OCI-LY3 (cell line): ENCODE measurements at regions not wholly inside any gene's neighbourhood (a gene's known extent, or its start where the extent isn't known, plus 50 kb on each side); places are given as distances from the start of the nearest gene placed in this dataset.
"Not testable (repeated sequence)": the region's sequence is repeated elsewhere in the genome, so short reads cannot be mapped to it uniquely, and the experiment has no call there.

Experiments
- H2AFZ ChIP-seq: fragments of 200-600, 300-600 bp; shearing (Covaris generic); 2 replicates; pipeline ENCODE4 v1.6.0; 2014; ENCODE audit warnings: antibody characterized with exemption, low read depth, low read length
- H3K27ac ChIP-seq: fragments of 200-600, 300-600 bp; sonication (generic); 2 replicates; pipeline ENCODE4 v1.5.1; 2014; ENCODE audit warnings: mild to moderate bottlenecking, low read length, moderate library complexity, mixed read lengths
- H3K27me3 ChIP-seq: fragments of 200-600, 300-600 bp; sonication (generic); 2 replicates; pipeline ENCODE4 v1.6.1; 2014; ENCODE audit warnings: low read depth, low read length, mixed read lengths
- H3K36me3 ChIP-seq: fragments of 200-600, 300-600 bp; sonication (generic); replicated peaks from 2 replicates; pipeline ENCODE3; 2014; ENCODE audit warnings: low read depth, low read length, mixed read lengths
- H3K4me1 ChIP-seq: fragments of 300-600, 200-600 bp; sonication (generic); 2 replicates; pipeline ENCODE4 v1.6.1; 2014; ENCODE audit warnings: low read length, mixed read lengths
- H3K4me2 ChIP-seq: fragments of 200-600, 300-600 bp; sonication (generic); 2 replicates; pipeline ENCODE4 v1.6.1; 2014; ENCODE audit warnings: low read length, mixed read lengths
- H3K4me3 ChIP-seq: fragments of 300-600, 200-600 bp; sonication (generic); 2 replicates; pipeline ENCODE4 v1.5.1; 2014; ENCODE audit warnings: antibody characterized with exemption, mild to moderate bottlenecking, low read length, moderate library complexity
- H3K79me2 ChIP-seq: fragments of 300-600, 200-600 bp; shearing (Covaris generic); 2 replicates; pipeline ENCODE4 v1.6.1; 2014; ENCODE audit warnings: mild to moderate bottlenecking, low read length, mixed read lengths
- H3K9ac ChIP-seq: fragments of 300-600, 200-600 bp; shearing (Covaris generic); 2 replicates; pipeline ENCODE4 v1.6.0; 2014; ENCODE audit warnings: mild to moderate bottlenecking, low read length, moderate library complexity
- H3K9me3 ChIP-seq: fragments of 200-600, 300-600 bp; shearing (Covaris generic); 2 replicates; pipeline ENCODE4 v1.6.1; 2014; ENCODE audit warnings: low read length, mixed read lengths; ENCODE audit not compliant: insufficient read depth
- H4K20me1 ChIP-seq: fragments of 200-600, 300-600 bp; sonication (generic); 2 replicates; pipeline ENCODE4 v1.6.1; 2016; ENCODE audit warnings: low read length, mixed read lengths; ENCODE audit not compliant: insufficient read depth
- CTCF ChIP-seq: fragments of 200-600, 300-600 bp; sonication (generic); IDR thresholded peaks from 2 replicates; pipeline ENCODE4 v1.5.1; 2014; ENCODE audit warnings: antibody characterized with exemption, low read length, low read depth
- EZH2phosphoT487 ChIP-seq: fragments of 200-600 bp; shearing (Covaris generic); IDR thresholded peaks from 2 replicates; pipeline ENCODE4 v1.6.1; 2018; ENCODE audit warnings: antibody characterized with exemption, mixed run types, low read depth

DNA sequence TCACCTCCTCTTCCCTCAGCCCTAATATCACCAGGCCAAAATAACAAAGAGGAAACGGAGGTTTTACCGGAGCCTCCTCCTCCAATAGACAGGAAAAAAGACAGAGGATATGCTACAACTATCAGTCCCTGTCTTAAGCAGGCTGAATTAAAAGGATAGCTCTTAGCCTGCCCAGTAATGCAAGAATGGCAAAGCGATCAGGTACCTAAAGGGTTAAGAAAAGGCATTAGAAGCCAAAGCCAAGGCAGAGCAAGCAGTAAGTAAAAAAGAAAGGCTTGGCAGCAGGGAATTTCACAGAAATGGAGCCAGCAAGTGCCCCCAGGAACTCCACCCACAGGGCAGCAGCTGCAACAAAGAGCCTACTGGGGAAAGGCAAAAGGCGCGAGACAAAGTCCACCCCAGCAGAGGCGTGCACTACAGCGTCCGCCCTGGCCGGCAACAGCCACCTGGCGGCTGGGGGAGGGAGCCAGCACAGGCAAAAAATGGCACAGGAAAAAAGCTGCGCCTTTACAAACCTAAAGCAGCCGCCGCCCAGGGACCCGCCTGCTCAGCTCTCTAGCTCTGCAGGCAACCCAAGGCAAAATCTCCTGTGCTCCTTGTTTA lies 220.6 kb upstream of the ZC4H2 start:
- H3K79me2 ChIP-seq: no peaks in the 10 kb centered on the region
- no peak overlapping the region for H3K9ac ChIP-seq
- no peak for TF ChIP-seq CTCF
- no peak for TF ChIP-seq EZH2phosphoT487
- H3K27ac ChIP-seq: no peak overlapping the region
- no peak overlapping the region for H3K4me2 ChIP-seq
- H3K4me3 ChIP-seq: no peak overlapping the region
- H2AFZ ChIP-seq: no peak overlapping the region
- H3K36me3 ChIP-seq: no peaks in the 10 kb centered on the region
- no peaks in the 10 kb centered on the region for H3K4me1 ChIP-seq
- H3K27me3 ChIP-seq: no peaks in the 10 kb centered on the region
- H3K9me3 ChIP-seq: no peaks in the 10 kb centered on the region
- H4K20me1 ChIP-seq: no peaks in the 10 kb centered on the region

DNA sequence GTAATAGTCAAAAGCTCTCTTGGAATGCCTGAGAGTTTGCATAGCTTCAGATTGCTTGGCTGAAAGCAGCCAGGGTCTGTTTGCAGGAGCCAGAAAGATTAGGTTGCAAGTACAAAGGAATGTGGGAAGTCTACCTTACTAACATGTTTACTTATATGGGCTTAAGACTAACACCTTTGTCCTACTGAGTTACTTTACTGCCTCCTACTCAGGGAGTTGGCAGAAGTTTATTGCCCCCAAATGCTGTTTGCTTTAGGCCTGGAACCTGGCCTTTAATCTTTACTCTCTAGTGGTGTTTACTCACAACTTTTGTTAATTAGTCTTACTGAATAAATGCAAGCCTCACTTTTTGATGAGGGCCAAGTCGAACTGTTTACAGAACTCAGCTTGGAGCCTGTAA lies 219.4 kb upstream of the ZC4H2 start:
- no peak overlapping the region for H3K4me3 ChIP-seq
- no peak overlapping the region for H3K27ac ChIP-seq
- H3K36me3 ChIP-seq: no peaks in the 10 kb centered on the region

DNA sequence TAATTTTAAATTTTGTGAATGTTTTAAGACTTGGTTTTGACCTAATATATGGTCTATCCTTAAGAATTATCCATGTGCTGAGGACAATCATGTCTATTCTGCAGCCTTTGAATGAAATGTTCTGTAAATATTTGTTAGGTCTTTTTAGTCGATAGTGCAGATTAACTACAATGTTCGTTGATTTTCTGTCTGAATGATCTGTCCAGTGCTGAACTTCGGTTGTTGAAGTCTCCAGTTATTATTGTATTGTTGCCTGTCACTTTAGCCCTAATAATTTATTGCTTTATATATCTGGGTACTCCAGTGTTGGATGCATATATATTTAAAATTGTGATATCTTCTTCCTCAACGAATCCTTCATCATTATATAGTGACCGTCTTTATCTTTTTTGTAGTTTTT lies 218.3 kb upstream of the ZC4H2 start:
- Histone ChIP-seq H3K27me3 (no peaks in the 10 kb centered on the region), H3K9me3 (no peaks in the 10 kb centered on the region), H3K9ac (no peak overlapping the region), H3K4me2 (no peak overlapping the region), H3K36me3 (no peaks in the 10 kb centered on the region), H3K4me1 (no peaks in the 10 kb centered on the region), H3K79me2 (no peaks in the 10 kb centered on the region), H4K20me1 (no peaks in the 10 kb centered on the region), H3K4me3 (no peak overlapping the region), H2AFZ (no peak overlapping the region), H3K27ac (no peak overlapping the region)
- no peak for TF ChIP-seq EZH2phosphoT487
- no peak for TF ChIP-seq CTCF

More for the DNA sequence above, 219.4 kb upstream of the ZC4H2 start:
- no peak overlapping the region for H3K4me2 ChIP-seq
- no peak overlapping the region for H3K9ac ChIP-seq
- TF ChIP-seq CTCF (no peak), EZH2phosphoT487 (no peak)
- no peaks in the 10 kb centered on the region for H3K79me2 ChIP-seq
- no peaks in the 10 kb centered on the region for H4K20me1 ChIP-seq
- H3K27me3 ChIP-seq: no peaks in the 10 kb centered on the region
- H2AFZ ChIP-seq: no peak overlapping the region
- no peaks in the 10 kb centered on the region for H3K9me3 ChIP-seq
- H3K4me1 ChIP-seq: no peaks in the 10 kb centered on the region

- H3K4me2 ChIP-seq, H4K20me1 ChIP-seq, H3K79me2 ChIP-seq, H3K9ac ChIP-seq, H3K27me3 ChIP-seq, H3K27ac ChIP-seq, H3K36me3 ChIP-seq, H3K9me3 ChIP-seq, H3K4me1 ChIP-seq, H2AFZ ChIP-seq, H3K4me3 ChIP-seq: not testable (repeated sequence)
Measured at GRCh38 chrX:65163325-65163724, 187.1 kb upstream of the ZC4H2 start.

GRCh38 chrX:65148232-65148631 lies 172.0 kb upstream of the ZC4H2 start:
- Histone ChIP-seq H3K79me2 (no peaks in the 10 kb centered on the region), H3K27ac (no peak overlapping the region), H3K9ac (no peak overlapping the region), H3K4me2 (no peak overlapping the region), H3K4me1 (no peaks in the 10 kb centered on the region), H3K4me3 (no peak overlapping the region), H2AFZ (no peak overlapping the region), H3K27me3 (no peaks in the 10 kb centered on the region), H3K36me3 (no peaks in the 10 kb centered on the region), H4K20me1 (no peaks in the 10 kb centered on the region), H3K9me3 (no peaks in the 10 kb centered on the region)
- no peak for TF ChIP-seq EZH2phosphoT487
- TF ChIP-seq CTCF: no peak
